GM19328 (cell line): ENCODE measurements at regions not wholly inside any gene's neighbourhood (a gene's known extent, or its start where the extent isn't known, plus 50 kb on each side); places are given as distances from the start of the nearest gene placed in this dataset.

Experiments
- ATAC-seq: cut with Tn5 transposase; IDR thresholded peaks from one replicate; pipeline ENCODE4 v1.9.1; 2021; ENCODE audit warnings: mild to moderate bottlenecking, moderate library complexity; ENCODE audit not compliant: unreplicated experiment

GRCh38 chr4:13260513-13260912 is 223.6 kb downstream of the RAB28 start:
- no peak for ATAC-seq

- no peak for ATAC-seq
These were observed 233.9 kb downstream of the RAB28 start for GRCh38 chr4:13250263-13250662.

GRCh38 chr4:13248621-13249298 is 235.4 kb downstream of the RAB28 start:
- ATAC-seq, result no peak

- no peak for ATAC-seq
These were observed 238.0 kb downstream of the RAB28 start for GRCh38 chr4:13246107-13246506.

- no peak for ATAC-seq
These were observed 239.7 kb downstream of the RAB28 start for GRCh38 chr4:13244444-13244843.

GRCh38 chr4:13243152-13243551 is 241.0 kb downstream of the RAB28 start:
- no peak for ATAC-seq

GRCh38 chr4:13240066-13240465 is 244.1 kb downstream of the RAB28 start:
- ATAC-seq, result no peak

- ATAC-seq, result no peak
These were observed 245.2 kb downstream of the RAB28 start for GRCh38 chr4:13238936-13239335.

DNA sequence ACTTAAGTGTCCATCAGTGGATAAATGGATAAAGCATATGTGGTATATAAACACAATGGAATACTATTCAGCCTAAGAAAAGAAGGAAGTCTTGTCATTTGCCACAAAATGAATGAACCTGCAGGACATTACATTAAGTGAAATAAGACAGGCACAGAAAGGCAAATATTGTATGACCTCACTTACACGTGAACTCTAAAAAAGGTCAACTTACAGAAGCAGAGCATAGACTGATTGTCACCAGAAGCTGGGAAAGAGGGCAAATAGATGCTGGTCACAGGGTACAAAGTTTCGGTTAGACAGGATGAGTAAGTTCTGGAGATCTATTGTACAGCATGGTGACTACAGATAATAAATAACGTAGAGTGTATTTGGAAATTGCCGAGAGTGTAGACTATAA is 247.7 kb downstream of the RAB28 start:
- no peak for ATAC-seq

- no peak for ATAC-seq
These were observed 250.4 kb downstream of the RAB28 start for GRCh38 chr4:13233755-13234154.

GRCh38 chr4:13219971-13220370 is 264.2 kb downstream of the RAB28 start:
- ATAC-seq, result no peak

- ATAC-seq, result no peak
These were observed 265.7 kb downstream of the RAB28 start for GRCh38 chr4:13218326-13218958.

GRCh38 chr4:13215560-13215959 is 268.6 kb downstream of the RAB28 start:
- no peak for ATAC-seq

DNA sequence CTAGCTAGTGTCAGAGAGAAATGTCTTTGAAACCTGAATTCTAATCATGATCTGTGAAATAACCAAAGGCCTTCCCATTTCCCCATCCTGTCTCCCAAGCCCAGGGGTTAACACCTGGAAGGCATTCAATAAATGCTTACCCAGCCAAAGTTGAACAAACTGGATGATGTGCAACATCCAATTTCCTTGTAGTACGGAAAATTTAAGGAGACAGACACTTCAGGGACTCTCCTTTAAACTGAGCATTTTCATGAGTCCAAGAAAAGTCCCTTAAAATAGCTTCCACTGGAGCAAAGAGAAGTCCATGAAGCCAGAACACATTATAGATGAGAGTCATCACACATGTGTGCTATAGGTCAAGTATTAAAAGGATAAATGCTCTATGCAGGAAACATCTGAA is 271.2 kb downstream of the RAB28 start:
- ATAC-seq, result no peak

DNA sequence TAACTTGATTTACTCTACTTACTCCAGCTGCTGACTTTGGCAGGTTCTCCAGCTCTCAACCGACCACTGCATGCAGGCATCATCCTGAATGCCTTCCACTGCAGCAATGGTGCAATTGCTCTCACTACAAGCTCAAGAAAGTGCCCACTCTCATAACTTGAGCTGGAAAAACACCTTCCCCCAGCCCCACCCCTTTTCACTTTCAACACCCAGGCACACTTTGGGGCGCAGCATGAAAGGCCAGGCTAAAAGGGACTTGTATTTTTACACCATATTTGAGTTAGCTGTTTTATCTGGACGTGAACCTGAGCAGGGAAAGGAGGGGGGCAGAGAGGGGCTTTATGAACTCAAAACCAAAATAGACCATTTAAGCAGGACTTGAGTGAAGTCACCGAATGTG is 274.5 kb downstream of the RAB28 start:
- ATAC-seq, result no peak

DNA sequence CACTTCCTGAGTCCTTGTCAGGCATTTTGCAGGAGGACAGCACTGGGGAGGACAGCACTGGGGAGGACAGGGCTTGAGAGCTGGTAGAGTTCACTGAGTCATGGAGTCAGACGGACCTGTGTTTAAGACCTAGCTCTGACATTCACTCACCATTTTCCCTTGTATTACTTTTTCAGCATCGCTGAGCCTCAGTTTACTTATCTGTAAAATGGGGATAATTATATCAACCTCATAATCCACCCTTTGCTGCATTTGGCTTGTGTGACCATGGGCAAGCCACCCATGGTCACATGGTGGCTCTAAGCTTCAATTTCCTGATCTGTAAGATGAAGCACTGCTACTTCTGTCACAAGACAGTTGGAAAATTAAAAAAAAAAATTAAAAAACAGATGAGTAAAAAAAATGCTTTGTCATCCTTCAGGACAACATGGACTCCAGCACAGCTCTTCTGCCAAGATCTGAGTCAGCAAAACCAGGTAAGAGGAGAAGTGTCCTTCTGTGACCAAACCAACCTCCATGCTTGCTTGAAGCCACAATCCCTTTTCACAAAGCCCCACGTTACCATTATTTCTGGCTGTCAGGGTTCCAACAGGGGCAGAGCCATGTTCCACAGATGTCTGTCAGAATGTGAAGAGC is 275.5 kb downstream of the RAB28 start:
- ATAC-seq, result no peak

DNA sequence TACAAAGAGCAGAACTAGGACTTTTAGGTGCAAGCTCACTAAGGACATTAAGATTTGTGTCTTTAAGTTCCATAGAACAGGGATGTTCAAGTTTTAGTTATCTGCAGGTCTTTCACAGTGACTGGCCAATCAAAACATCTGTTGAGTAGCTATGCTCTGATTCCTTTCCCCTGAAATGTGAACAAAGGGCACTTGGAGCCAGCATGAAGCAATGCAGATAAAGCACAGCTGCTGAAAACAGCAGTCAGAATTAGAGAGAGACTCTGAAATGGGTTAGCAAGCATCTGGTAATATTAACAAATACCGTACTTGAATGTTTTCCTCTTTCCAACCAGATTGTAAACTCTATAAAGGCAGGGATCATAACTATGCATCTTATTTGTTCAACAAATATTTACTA is 276.9 kb downstream of the RAB28 start:
- no peak for ATAC-seq

DNA sequence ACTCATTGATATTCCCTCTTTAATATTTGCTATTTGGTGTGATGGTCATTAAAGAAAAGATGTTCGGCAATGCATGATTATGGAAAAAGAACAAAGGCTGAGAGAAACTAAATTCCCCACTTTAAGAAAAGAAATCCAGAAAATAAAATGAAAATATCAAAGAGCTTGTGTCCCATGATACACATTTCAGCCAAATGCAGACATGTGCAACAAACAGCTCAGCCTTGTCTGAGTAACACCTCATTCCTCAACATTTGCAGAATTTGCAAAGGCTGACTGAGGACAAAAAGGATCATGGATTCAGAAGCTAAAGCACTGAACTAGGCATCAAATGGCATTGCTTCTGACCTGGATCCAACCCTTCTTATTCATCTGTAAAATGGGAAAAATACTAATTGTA is 281.0 kb downstream of the RAB28 start:
- ATAC-seq, result no peak

- no peak for ATAC-seq
These were observed 281.4 kb downstream of the RAB28 start for GRCh38 chr4:13202701-13203100.

GRCh38 chr4:13201241-13201640 is 282.9 kb downstream of the RAB28 start:
- ATAC-seq, result no peak

GRCh38 chr4:13196721-13197120 is 287.4 kb downstream of the RAB28 start:
- no peak for ATAC-seq

GRCh38 chr4:13193662-13194061 is 290.5 kb downstream of the RAB28 start:
- ATAC-seq, result no peak
